Right atrium auricular region (tissue), 2 donors: ENCODE measurements at regions not wholly inside any gene's neighbourhood (a gene's known extent, or its start where the extent isn't known, plus 50 kb on each side); places are given as distances from the start of the nearest gene placed in this dataset.

Experiments used
- DNase-seq: peaks from one replicate; pipeline ENCODE4 v3.0.0-alpha.2; 2019; ENCODE audit warnings: low spot score
- H3K27ac ChIP-seq, 2 donors: fragments of 200-600 bp; sonication (generic); 1 replicate in 1 of 2; 2 replicates in 1 of 2; pipeline ENCODE4 v1.5.1; 2016 to 2019
- H3K27me3 ChIP-seq, 2 donors: fragments of 200-600 bp; sonication (generic); one replicate each; pipeline versions ENCODE4 v1.5.1 to v1.6.0; 2017 to 2019
- H3K36me3 ChIP-seq: fragments of 200-600 bp; sonication (generic); one replicate; pipeline ENCODE4 v1.5.1; 2016
- H3K4me1 ChIP-seq, 2 donors: fragments of 200-600 bp; sonication (generic); one replicate each; pipeline versions ENCODE4 v1.5.1 to v1.6.0; 2017 to 2019
- H3K4me3 ChIP-seq, 2 donors: fragments of 200-600 bp; sonication (generic); 1 replicate in 1 of 2; 2 replicates in 1 of 2; pipeline ENCODE4 v1.5.1; 2017 to 2019; ENCODE audit warnings: mild to moderate bottlenecking in 1 of 2, moderate library complexity in 1 of 2
- H3K9me3 ChIP-seq, 2 donors: fragments of 200-600 bp; sonication (generic); one replicate each; pipeline ENCODE4 v1.5.1; 2019
- TF ChIP-seq, protein P1 (sequence below), 2 donors: fragments of 200-600 bp; sonication (generic); IDR thresholded peaks; one replicate each; pipeline ENCODE4 v1.5.1; 2019; ENCODE audit warnings: antibody characterized with exemption in 2 of 2

- no peaks in the 10 kb centered on the region for H3K27me3 ChIP-seq
- DNase-seq, result no peak
- no peaks in the 10 kb centered on the region for H3K36me3 ChIP-seq
- no peak overlapping the region for H3K27ac ChIP-seq
- peaks cover 0 to 12% of the 10 kb centered on the region in 2 donors for H3K9me3 ChIP-seq
- TF ChIP-seq, protein P1, sequence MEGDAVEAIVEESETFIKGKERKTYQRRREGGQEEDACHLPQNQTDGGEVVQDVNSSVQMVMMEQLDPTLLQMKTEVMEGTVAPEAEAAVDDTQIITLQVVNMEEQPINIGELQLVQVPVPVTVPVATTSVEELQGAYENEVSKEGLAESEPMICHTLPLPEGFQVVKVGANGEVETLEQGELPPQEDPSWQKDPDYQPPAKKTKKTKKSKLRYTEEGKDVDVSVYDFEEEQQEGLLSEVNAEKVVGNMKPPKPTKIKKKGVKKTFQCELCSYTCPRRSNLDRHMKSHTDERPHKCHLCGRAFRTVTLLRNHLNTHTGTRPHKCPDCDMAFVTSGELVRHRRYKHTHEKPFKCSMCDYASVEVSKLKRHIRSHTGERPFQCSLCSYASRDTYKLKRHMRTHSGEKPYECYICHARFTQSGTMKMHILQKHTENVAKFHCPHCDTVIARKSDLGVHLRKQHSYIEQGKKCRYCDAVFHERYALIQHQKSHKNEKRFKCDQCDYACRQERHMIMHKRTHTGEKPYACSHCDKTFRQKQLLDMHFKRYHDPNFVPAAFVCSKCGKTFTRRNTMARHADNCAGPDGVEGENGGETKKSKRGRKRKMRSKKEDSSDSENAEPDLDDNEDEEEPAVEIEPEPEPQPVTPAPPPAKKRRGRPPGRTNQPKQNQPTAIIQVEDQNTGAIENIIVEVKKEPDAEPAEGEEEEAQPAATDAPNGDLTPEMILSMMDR (IDR thresholded peaks at IDR 0.05), result no peak
- H3K4me1 ChIP-seq, result no peaks in the 10 kb centered on the region
- H3K4me3 ChIP-seq, result no peak overlapping the region
Observed at GRCh38 chr10:124211921-124212320, 118.5 kb upstream of the CHST15 start.

GRCh38 chr10:124210263-124210662, 116.9 kb upstream of the CHST15 start:
- no peak overlapping the region for H3K4me3 ChIP-seq
- no peak overlapping the region for H3K27ac ChIP-seq
- no peaks in the 10 kb centered on the region for H3K4me1 ChIP-seq
- no peaks in the 10 kb centered on the region for H3K36me3 ChIP-seq
- peaks cover 0 to 12% of the 10 kb centered on the region in 2 donors for H3K9me3 ChIP-seq
- no peak for DNase-seq
- TF ChIP-seq, protein P1 (IDR thresholded peaks at IDR 0.05), result no peak
- H3K27me3 ChIP-seq, result no peaks in the 10 kb centered on the region

GRCh38 chr10:124207391-124207790, 114.0 kb upstream of the CHST15 start:
- no peaks in the 10 kb centered on the region for H3K36me3 ChIP-seq
- no peak overlapping the region for H3K4me3 ChIP-seq
- TF ChIP-seq, protein P1 (IDR thresholded peaks at IDR 0.05), result no peak
- peaks cover 0 to 12% of the 10 kb centered on the region in 2 donors for H3K9me3 ChIP-seq
- no peaks in the 10 kb centered on the region for H3K4me1 ChIP-seq
- DNase-seq, result no peak
- no peaks in the 10 kb centered on the region for H3K27me3 ChIP-seq
- H3K27ac ChIP-seq, result no peak overlapping the region

GRCh38 chr10:124206616-124207015, 113.2 kb upstream of the CHST15 start:
- no peak overlapping the region for H3K4me3 ChIP-seq

GRCh38 chr10:124205432-124205831, 112.0 kb upstream of the CHST15 start:
- TF ChIP-seq, protein P1 (IDR thresholded peaks at IDR 0.05), result no peak
- no peaks in the 10 kb centered on the region for H3K4me1 ChIP-seq
- H3K4me3 ChIP-seq, result no peak overlapping the region
- no peak overlapping the region for H3K27ac ChIP-seq
- H3K9me3 ChIP-seq, result no peaks in the 10 kb centered on the region
- H3K36me3 ChIP-seq, result no peaks in the 10 kb centered on the region
- no peaks in the 10 kb centered on the region for H3K27me3 ChIP-seq
- peak; percentile 53 for DNase-seq

More at GRCh38 chr10:124206616-124207015, 113.2 kb upstream of the CHST15 start:
- Histone ChIP-seq H3K9me3 (peaks cover 0 to 11% of the 10 kb centered on the region in 2 donors), H3K36me3 (no peaks in the 10 kb centered on the region), H3K27me3 (no peaks in the 10 kb centered on the region), H3K4me1 (no peaks in the 10 kb centered on the region), H3K27ac (no peak overlapping the region)
- DNase-seq, result peak; percentile 16
- TF ChIP-seq, protein P1 (IDR thresholded peaks at IDR 0.05), result no peak

- Histone ChIP-seq H3K9me3 (no peaks in the 10 kb centered on the region), H3K4me3 (no peak overlapping the region), H3K27ac (no peak overlapping the region), H3K36me3 (no peaks in the 10 kb centered on the region), H3K4me1 (no peaks in the 10 kb centered on the region), H3K27me3 (no peaks in the 10 kb centered on the region)
- TF ChIP-seq, protein P1 (IDR thresholded peaks at IDR 0.05), result no peak
- DNase-seq, result peak; percentile 40
Observed at GRCh38 chr10:124204726-124205125, 111.3 kb upstream of the CHST15 start.
